ENCODE measurements at regions not wholly inside any gene's neighbourhood (a gene's known extent, or its start where the extent isn't known, plus 50 kb on each side); places are given as distances from the start of the nearest gene placed in this dataset.

DNA sequence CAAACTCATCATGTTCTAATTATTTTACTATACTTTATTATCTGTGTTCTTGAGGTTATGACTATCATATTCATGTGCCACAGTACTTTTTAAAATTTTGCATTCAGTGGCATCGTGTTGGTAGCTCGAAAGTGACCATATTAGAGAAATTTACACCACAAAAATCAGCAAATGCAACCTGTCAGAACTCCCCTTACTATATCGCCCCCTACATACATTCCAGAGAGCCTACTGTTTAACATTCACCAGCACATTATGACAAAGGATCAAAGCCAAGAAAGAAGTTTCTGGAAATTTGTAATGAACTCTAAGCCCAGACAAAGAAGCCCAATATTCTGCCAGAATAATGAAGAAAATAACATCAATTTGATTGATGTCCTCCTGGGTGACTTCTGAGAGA lies 909.3 kb downstream of the LTN1 start:
- H3K4me3 Mint-ChIP-seq: no peak overlapping the region
- Histone ChIP-seq H2AFZ (no peak overlapping the region), H3K4me2 (no peak overlapping the region), H3K4me1 (ENCODE audit: insufficient read depth) (no peaks in the 10 kb centered on the region), H3K9me2 (ENCODE audit: insufficient read depth) (peaks cover 14% of the 10 kb centered on the region), H3K27me3 (ENCODE audit: insufficient read depth) (no peaks in the 10 kb centered on the region), H3F3A (replicated peaks; ENCODE audit: low read depth) (no peaks in the 10 kb centered on the region), H4K20me1 (replicated peaks; ENCODE audit: insufficient read depth) (no peaks in the 10 kb centered on the region), H3K4me3 (no peak overlapping the region), H3K27ac (ENCODE audit: low read depth) (no peak overlapping the region), H3K36me3 (ENCODE audit: insufficient read depth) (no peaks in the 10 kb centered on the region), H3K79me2 (replicated peaks; ENCODE audit: insufficient read depth) (no peaks in the 10 kb centered on the region)
- peaks cover 7% of the 10 kb centered on the region for H3K4me1 Mint-ChIP-seq
- peaks cover 7% of the 10 kb centered on the region for H3K27me3 Mint-ChIP-seq (ENCODE audit: insufficient read depth, low read depth, poor library complexity)
- peaks cover 11% of the 10 kb centered on the region for H3K9me3 Mint-ChIP-seq
- no peak for ATAC-seq
- H3K36me3 Mint-ChIP-seq (ENCODE audit: low read depth): peaks cover 13% of the 10 kb centered on the region; the same call in 2 of the 3 replicates
- no peak for TF ChIP-seq EZH2phosphoT487 (IDR thresholded peaks at IDR 0.05; ENCODE audit: unreplicated experiment)
- TF ChIP-seq, protein P1, sequence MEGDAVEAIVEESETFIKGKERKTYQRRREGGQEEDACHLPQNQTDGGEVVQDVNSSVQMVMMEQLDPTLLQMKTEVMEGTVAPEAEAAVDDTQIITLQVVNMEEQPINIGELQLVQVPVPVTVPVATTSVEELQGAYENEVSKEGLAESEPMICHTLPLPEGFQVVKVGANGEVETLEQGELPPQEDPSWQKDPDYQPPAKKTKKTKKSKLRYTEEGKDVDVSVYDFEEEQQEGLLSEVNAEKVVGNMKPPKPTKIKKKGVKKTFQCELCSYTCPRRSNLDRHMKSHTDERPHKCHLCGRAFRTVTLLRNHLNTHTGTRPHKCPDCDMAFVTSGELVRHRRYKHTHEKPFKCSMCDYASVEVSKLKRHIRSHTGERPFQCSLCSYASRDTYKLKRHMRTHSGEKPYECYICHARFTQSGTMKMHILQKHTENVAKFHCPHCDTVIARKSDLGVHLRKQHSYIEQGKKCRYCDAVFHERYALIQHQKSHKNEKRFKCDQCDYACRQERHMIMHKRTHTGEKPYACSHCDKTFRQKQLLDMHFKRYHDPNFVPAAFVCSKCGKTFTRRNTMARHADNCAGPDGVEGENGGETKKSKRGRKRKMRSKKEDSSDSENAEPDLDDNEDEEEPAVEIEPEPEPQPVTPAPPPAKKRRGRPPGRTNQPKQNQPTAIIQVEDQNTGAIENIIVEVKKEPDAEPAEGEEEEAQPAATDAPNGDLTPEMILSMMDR (conservative IDR thresholded peaks at IDR 0.05; ENCODE audit: low read depth in 2 of 2): peak; percentile 44 to 51
- DNase-seq (ENCODE audit: low spot score): peak; percentile 34
- no peak overlapping the region for H3K27ac Mint-ChIP-seq

- H2AFZ ChIP-seq: no peak overlapping the region
- H3K79me2 ChIP-seq (replicated peaks; ENCODE audit: insufficient read depth): no peaks in the 10 kb centered on the region
- no peak overlapping the region for H3K4me2 ChIP-seq
- H3K4me1 ChIP-seq (ENCODE audit: insufficient read depth): no peaks in the 10 kb centered on the region
- Mint-ChIP-seq H3K4me1 (no peaks in the 10 kb centered on the region; the same call in 1 of the 3 replicates), H3K4me3 (no peak overlapping the region), H3K36me3 (ENCODE audit: low read depth) (peaks cover 2% of the 10 kb centered on the region; the same call in 1 of the 3 replicates), H3K9me3 (peaks cover 3% of the 10 kb centered on the region; the same call in 2 of the 3 replicates), H3K27me3 (ENCODE audit: insufficient read depth, low read depth, poor library complexity) (no peaks in the 10 kb centered on the region), H3K27ac (no peak overlapping the region)
- H3K36me3 ChIP-seq (ENCODE audit: insufficient read depth): no peaks in the 10 kb centered on the region
- H3K9me2 ChIP-seq (ENCODE audit: insufficient read depth): no peaks in the 10 kb centered on the region; the same call in 1 of the 2 replicates
- H3K4me3 ChIP-seq: no peak overlapping the region
- no peak overlapping the region for H3K27ac ChIP-seq (ENCODE audit: low read depth)
- no peaks in the 10 kb centered on the region for H3F3A ChIP-seq (replicated peaks; ENCODE audit: low read depth)
- no peaks in the 10 kb centered on the region for H4K20me1 ChIP-seq (replicated peaks; ENCODE audit: insufficient read depth)
- no peaks in the 10 kb centered on the region for H3K27me3 ChIP-seq (ENCODE audit: insufficient read depth)
- DNase-seq (ENCODE audit: low spot score) (no peak), ATAC-seq (no peak)
- no peak for TF ChIP-seq EZH2phosphoT487 (IDR thresholded peaks at IDR 0.05; ENCODE audit: unreplicated experiment)
- no peak for TF ChIP-seq JUNB (IDR thresholded peaks at IDR 0.05; ENCODE audit: unreplicated experiment)
- TF ChIP-seq CREB1 (CRISPR knock-in tag; IDR thresholded peaks at IDR 0.05; ENCODE audit: low read depth): no peak
- TF ChIP-seq REST (IDR thresholded peaks at IDR 0.05; ENCODE audit: unreplicated experiment): no peak
- no peak for TF ChIP-seq POLR2AphosphoS5 (IDR thresholded peaks at IDR 0.05; ENCODE audit: low read depth)
- TF ChIP-seq EZH2 (IDR thresholded peaks at IDR 0.05; ENCODE audit: low read depth, unreplicated experiment): no peak
- TF ChIP-seq ZNF114 (CRISPR knock-in tag; IDR thresholded peaks at IDR 0.05): no peak
- TF ChIP-seq ETS1 (IDR thresholded peaks at IDR 0.05): no peak
- TF ChIP-seq NANOG (IDR thresholded peaks at IDR 0.05; ENCODE audit: borderline replicate concordance): no peak
Measured at GRCh38 chr21:28078126-28078525, 914.6 kb downstream of the LTN1 start.

All from GM23338 (cell line).